ENCODE measurements at regions not wholly inside any gene's neighbourhood (a gene's known extent, or its start where the extent isn't known, plus 50 kb on each side); places are given as distances from the start of the nearest gene placed in this dataset.

DNA sequence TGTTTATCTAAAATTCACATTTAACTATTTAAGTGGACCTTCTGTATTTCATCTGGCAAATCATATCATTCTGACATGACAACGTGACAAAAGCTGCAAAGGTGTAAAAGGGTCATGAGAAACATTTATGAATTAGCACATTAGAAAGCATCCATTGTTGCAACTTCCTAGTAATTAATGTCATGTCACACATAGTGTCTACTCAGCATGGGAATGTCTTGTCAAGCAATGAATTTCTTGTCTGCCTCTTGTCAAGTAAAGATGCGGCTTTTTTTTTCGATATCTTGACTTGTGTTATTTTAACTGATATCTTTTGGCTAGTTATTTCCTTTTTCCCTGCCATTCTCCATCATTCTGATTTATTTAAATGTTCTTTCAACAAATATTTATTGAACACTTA, 463.5 kb upstream of the CXorf51B start:
- no peaks in the 10 kb centered on the region for H3K36me3 ChIP-seq (ENCODE audit: control insufficient read depth in 2 of 2, insufficient read depth in 1 of 2, low read length in 2 of 2)
- ChIA-PET POLR2A (no interaction called here), CTCF (no interaction called here)
- H3K9me3 ChIP-seq (ENCODE audit: control insufficient read depth, insufficient read depth, low read depth, low read length), result no peaks in the 10 kb centered on the region
- H3K4me1 ChIP-seq (ENCODE audit: control insufficient read depth, insufficient read depth, low read length), result no peaks in the 10 kb centered on the region
- no peak overlapping the region for H3K27ac ChIP-seq (ENCODE audit: extremely low read depth, low read depth, low read length)
- TF ChIP-seq, protein P1, sequence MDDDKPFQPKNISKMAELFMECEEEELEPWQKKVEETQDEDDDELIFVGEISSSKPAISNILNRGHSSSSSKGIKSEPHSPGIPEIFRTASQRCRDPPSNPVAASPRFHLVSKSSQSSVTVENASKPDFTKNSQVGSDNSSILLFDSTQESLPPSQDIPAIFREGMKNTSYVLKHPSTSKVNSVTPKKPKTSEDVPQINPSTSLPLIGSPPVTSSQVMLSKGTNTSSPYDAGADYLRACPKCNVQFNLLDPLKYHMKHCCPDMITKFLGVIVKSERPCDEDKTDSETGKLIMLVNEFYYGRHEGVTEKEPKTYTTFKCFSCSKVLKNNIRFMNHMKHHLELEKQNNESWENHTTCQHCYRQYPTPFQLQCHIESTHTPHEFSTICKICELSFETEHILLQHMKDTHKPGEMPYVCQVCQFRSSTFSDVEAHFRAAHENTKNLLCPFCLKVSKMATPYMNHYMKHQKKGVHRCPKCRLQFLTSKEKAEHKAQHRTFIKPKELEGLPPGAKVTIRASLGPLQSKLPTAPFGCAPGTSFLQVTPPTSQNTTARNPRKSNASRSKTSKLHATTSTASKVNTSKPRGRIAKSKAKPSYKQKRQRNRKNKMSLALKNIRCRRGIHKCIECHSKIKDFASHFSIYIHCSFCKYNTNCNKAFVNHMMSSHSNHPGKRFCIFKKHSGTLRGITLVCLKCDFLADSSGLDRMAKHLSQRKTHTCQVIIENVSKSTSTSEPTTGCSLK (tag by site-specific recombination; IDR thresholded peaks at IDR 0.05), result no peak
- TF ChIP-seq ZNF610 (tag by site-specific recombination; IDR thresholded peaks at IDR 0.05; ENCODE audit: borderline replicate concordance), result no peak
- no peak for TF ChIP-seq ZNF843 (tag by site-specific recombination; IDR thresholded peaks at IDR 0.05)
- no peak for TF ChIP-seq KLF10 (tag by site-specific recombination; IDR thresholded peaks at IDR 0.05)
- no peak for TF ChIP-seq OVOL3 (tag by site-specific recombination; IDR thresholded peaks at IDR 0.05)
- TF ChIP-seq ZNF423 (tag by site-specific recombination; IDR thresholded peaks at IDR 0.05), result no peak
- TF ChIP-seq, protein P2, sequence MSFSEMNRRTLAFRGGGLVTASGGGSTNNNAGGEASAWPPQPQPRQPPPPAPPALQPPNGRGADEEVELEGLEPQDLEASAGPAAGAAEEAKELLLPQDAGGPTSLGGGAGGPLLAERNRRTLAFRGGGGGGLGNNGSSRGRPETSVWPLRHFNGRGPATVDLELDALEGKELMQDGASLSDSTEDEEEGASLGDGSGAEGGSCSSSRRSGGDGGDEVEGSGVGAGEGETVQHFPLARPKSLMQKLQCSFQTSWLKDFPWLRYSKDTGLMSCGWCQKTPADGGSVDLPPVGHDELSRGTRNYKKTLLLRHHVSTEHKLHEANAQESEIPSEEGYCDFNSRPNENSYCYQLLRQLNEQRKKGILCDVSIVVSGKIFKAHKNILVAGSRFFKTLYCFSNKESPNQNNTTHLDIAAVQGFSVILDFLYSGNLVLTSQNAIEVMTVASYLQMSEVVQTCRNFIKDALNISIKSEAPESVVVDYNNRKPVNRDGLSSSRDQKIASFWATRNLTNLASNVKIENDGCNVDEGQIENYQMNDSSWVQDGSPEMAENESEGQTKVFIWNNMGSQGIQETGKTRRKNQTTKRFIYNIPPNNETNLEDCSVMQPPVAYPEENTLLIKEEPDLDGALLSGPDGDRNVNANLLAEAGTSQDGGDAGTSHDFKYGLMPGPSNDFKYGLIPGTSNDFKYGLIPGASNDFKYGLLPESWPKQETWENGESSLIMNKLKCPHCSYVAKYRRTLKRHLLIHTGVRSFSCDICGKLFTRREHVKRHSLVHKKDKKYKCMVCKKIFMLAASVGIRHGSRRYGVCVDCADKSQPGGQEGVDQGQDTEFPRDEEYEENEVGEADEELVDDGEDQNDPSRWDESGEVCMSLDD (tag by site-specific recombination; IDR thresholded peaks at IDR 0.05), result no peak
- H3K4me3 ChIP-seq (ENCODE audit: low read depth, low read length), result no peak overlapping the region

GRCh38 chrX:146351620-146352019, 458.0 kb upstream of the CXorf51B start:
- Histone ChIP-seq H3K4me1 (ENCODE audit: control insufficient read depth, insufficient read depth, low read length) (no peaks in the 10 kb centered on the region), H3K36me3 (ENCODE audit: control insufficient read depth in 2 of 2, insufficient read depth in 1 of 2, low read length in 2 of 2) (no peaks in the 10 kb centered on the region), H3K4me3 (ENCODE audit: low read depth, low read length) (no peak overlapping the region), H3K9me3 (ENCODE audit: control insufficient read depth, insufficient read depth, low read depth, low read length) (no peaks in the 10 kb centered on the region), H3K27ac (ENCODE audit: extremely low read depth, low read depth, low read length) (no peak overlapping the region)
- POLR2A ChIA-PET, result no interaction called here
- TF ChIP-seq ZNF830 (tag by site-specific recombination; IDR thresholded peaks at IDR 0.05; ENCODE audit: low read depth) (no peak), ZBTB1 (tag by site-specific recombination; IDR thresholded peaks at IDR 0.05) (no peak), ZNF112 (tag by site-specific recombination; IDR thresholded peaks at IDR 0.05) (no peak), SALL2 (tag by site-specific recombination; IDR thresholded peaks at IDR 0.05; ENCODE audit: borderline replicate concordance) (no peak), ZNF133 (tag by site-specific recombination; IDR thresholded peaks at IDR 0.05) (no peak), ZNF335 (tag by site-specific recombination; conservative IDR thresholded peaks at IDR 0.05) (no peak), ZFP37 (tag by site-specific recombination; IDR thresholded peaks at IDR 0.05) (no peak), ZNF560 (tag by site-specific recombination; IDR thresholded peaks at IDR 0.05; ENCODE audit: borderline replicate concordance) (no peak), SCRT2 (tag by site-specific recombination; IDR thresholded peaks at IDR 0.05) (no peak), GLI2 (tag by site-specific recombination; IDR thresholded peaks at IDR 0.05; ENCODE audit: borderline replicate concordance, low read depth) (no peak), ZNF354C (tag by site-specific recombination; IDR thresholded peaks at IDR 0.05; ENCODE audit: borderline replicate concordance, low read depth) (no peak), ZBTB20 (tag by site-specific recombination; IDR thresholded peaks at IDR 0.05) (no peak), ZNF747 (tag by site-specific recombination; IDR thresholded peaks at IDR 0.05) (no peak), ZNF549 (tag by site-specific recombination; IDR thresholded peaks at IDR 0.05) (no peak), ZFP41 (tag by site-specific recombination; IDR thresholded peaks at IDR 0.05; ENCODE audit: borderline replicate concordance) (no peak), RBAK (tag by site-specific recombination; IDR thresholded peaks at IDR 0.05) (no peak), ZNF670 (tag by site-specific recombination; IDR thresholded peaks at IDR 0.05; ENCODE audit: low read depth) (no peak)
- TF ChIP-seq, protein P1 (tag by site-specific recombination; IDR thresholded peaks at IDR 0.05), result no peak
- TF ChIP-seq, protein P3, sequence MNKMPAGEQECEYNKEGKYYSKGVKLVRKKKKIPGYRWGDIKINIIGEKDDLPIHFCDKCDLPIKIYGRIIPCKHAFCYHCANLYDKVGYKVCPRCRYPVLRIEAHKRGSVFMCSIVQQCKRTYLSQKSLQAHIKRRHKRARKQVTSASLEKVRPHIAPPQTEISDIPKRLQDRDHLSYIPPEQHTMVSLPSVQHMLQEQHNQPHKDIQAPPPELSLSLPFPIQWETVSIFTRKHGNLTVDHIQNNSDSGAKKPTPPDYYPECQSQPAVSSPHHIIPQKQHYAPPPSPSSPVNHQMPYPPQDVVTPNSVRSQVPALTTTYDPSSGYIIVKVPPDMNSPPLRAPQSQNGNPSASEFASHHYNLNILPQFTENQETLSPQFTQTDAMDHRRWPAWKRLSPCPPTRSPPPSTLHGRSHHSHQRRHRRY (tag by site-specific recombination; IDR thresholded peaks at IDR 0.05), result no peak
- CTCF ChIA-PET, result no interaction called here
